ENCODE measurements at regions not wholly inside any gene's neighbourhood (a gene's known extent, or its start where the extent isn't known, plus 50 kb on each side); places are given as distances from the start of the nearest gene placed in this dataset.

DNA sequence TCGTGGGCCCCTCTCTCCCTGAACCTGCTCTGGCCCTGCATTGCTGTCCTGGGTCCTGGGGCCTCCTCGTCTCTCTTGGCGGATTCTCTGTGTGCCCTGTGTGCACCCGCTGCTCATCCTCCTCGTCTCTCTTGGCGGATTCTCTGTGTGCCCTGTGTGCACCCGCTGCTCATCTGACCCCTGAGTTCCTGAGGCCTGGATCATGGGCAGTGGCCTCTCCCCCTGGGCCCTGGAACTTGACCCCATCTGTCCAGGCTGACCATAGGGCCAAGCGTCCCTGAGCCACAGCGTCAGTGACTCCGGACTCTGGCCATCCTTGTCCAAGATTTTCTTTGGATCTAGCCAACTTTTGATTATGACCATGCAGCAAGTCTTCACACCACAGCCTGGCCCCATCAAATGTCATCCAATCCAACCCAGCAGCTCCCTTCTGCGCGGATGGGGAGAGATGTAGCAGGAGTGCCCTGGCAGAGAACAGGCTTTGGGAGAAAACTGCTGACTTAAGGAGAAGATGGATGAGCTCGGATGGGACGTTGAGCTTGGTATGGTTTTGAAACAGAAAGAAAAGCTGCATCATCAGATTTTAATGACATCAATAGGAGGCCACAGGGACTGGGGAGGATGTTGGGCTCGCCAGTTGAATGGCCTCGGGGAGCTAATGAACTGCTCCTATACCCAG is 455.1 kb upstream of the HS6ST1 start:
- no peak for DNase-seq

GRCh38 chr2:128774320-128775216 is 455.9 kb upstream of the HS6ST1 start:
- no peak for DNase-seq

DNA sequence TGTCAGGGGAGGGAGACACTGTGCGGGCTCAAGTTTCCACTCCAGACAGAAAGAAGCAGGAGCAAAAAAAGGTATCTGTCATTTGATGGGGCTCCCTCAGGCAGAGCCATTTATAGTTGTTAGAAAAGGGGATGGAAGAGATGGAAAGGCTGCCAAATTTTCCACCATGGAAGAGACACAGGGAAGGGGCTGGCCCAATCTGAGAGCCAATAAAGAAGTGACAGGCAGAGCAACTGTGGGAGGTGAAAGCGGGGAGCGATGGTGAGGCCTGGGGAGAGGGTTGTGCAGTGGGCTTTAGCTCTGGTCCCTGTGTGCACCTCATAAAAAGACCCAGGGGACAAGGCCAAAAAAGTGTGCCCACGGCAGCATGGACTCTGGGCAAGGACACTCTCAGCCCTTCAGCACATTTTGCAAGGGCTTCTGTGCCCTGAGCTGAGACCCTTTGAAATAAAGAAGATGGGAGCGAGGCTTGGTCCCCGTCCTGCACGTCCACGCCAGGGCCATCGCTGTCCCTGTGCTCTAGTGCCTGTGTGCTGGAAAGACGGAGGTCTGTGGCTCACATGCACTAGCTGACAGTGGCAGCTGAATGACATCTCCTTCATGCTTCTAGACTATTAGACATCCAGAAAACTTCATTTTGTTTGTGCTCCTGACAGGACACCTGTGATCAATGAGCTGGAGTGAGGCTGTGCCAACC is 456.7 kb upstream of the HS6ST1 start:
- no peak for DNase-seq

GRCh38 chr2:128775914-128776285 is 457.2 kb upstream of the HS6ST1 start:
- no peak for DNase-seq

DNA sequence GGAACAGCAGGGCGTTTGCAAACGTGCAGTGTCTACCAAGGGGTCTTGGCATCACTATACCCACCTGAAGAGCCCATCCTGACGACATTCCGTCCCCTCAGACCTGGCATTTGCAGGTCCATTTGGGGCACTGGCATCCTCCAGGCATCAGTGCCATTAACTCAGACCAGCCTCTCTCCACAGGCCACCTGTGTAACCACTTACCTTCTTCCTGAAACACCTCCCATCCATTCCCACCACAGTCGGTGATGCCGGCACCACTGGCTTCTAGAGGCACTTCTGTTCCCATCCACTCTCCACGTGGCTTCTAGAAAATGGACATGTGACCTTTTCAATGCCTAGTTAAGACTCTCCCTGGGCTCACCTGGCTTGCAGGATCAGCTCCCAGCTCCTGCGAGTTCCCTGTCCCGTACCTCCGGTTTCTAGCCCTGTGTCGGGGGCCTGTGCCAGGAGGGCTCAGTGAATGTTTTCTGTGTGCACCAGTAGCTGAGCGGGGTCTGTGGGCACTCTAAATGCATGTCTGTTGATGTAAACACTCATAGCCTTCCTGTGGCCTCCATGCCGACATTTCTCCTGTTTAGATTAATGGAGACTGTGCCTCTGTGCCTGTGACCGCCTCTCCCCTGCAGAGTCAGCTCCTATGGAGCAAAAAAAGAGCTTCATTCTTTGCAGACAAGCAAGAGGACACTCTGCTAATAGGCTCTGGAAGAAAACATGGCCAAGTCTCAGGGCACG is 458.0 kb upstream of the HS6ST1 start:
- DNase-seq = no peak

DNA sequence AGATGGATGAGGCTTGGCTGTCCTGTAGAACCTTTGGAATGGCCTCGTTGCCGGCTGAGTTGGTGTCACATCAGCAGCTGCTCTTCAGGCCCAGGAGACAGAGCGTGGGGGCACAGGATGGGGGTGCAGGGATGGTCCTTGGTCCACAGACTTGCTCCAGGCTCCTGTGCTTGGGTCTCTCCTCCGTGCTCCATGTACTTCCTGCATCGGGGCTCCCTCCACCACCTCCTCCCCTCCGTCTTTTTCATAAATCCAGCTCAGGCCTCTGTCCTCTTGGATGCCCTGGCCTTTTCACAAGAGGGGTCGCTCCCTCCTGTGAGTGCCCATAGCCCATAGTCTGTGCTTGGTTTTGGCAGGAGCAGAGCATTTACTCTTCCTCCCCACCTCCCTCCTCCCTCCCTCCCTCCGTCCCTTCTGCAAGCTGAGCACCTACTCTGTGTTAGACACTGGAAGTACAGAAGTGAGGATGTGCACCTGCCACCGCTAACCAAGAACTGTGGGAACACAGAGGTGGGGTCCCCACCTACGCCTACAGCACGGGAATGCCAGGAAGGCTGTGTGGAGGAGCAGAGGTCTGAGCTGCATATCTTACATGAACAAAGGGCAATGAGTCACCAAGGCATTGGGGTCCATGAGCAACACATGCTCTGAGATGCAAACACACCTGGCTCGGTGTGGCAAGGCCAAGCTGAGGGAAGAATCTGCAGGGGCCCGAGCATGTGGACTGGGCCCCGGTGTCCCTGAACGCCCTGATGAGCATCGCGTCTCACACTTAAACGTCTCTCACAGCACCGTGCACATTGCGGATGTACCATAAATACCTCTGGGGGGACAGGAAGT is 458.7 kb upstream of the HS6ST1 start:
- DNase-seq = no peak

- DNase-seq = no peak
Observed at GRCh38 chr2:128778843-128779242, 460.2 kb upstream of the HS6ST1 start.

- DNase-seq = no peak
Observed at GRCh38 chr2:128779301-128780095, 460.8 kb upstream of the HS6ST1 start.

GRCh38 chr2:128780434-128781080 is 461.9 kb upstream of the HS6ST1 start:
- DNase-seq = no peak

DNA sequence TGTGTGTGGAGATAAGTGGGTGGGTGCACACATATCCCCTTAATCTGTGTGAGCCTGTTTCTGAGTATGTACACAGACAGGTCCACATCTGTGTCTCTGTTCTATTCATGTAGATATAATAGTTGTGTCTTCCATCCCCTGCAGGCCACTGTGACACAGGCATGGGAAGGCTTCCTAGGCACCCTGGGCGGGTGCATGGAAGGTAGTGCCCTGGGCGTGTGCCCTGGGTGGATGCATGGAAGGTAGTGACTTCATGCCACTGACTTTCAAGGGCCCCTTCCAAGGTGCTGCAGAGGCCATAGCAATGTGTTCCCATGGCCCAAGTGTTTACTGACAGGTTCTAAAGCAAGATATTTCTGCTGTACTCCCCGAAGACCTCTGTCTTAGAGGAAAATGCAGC is 462.5 kb upstream of the HS6ST1 start:
- no peak for DNase-seq

GRCh38 chr2:128781585-128782385 is 463.1 kb upstream of the HS6ST1 start:
- no peak for DNase-seq

- no peak for DNase-seq
Observed at GRCh38 chr2:128782411-128783192, 463.9 kb upstream of the HS6ST1 start.

DNA sequence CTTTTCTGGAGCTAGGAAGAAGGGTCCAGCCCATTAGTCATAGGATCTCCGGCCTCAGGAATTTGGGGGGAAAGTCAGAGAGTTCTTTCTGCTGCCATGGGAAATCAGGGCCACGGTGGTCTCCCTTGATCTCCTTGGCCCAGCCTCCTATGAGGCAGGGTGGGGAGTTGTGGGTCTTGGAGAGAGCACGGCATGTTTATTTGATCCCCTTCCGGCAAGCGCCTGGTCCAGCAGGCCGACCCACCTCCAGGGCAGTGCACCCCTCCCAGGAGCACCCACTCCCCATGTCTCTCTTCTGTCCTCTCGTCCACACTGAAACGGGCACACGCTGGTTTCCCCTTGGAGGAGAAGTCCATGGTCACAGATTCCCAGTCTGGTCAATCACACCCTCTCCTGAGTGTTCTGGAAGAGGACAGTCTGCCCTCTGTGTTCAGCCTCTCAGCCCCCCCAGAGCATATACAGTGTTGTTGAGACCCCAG is 464.6 kb upstream of the HS6ST1 start:
- no peak for DNase-seq

DNA sequence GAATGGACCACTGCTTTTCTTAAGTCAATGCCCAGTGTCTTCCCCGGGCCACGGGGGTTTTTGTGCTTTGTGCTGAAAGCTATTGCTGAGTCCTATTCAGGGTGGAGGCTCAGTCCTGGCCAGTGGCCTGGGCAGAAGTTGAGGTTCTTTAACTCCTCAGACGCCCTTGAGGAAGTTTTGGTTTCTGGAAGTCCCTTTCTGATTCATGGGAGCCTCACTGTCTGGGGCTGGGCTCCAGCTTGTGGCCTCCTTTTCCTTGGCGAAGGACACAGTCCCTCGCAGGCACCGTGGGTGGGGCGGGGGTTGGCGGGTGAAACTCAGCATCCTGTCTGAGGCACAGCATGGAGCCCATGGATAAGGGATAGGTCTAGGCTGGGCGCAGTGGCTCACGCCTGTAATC is 465.2 kb upstream of the HS6ST1 start:
- DNase-seq = no peak

DNA sequence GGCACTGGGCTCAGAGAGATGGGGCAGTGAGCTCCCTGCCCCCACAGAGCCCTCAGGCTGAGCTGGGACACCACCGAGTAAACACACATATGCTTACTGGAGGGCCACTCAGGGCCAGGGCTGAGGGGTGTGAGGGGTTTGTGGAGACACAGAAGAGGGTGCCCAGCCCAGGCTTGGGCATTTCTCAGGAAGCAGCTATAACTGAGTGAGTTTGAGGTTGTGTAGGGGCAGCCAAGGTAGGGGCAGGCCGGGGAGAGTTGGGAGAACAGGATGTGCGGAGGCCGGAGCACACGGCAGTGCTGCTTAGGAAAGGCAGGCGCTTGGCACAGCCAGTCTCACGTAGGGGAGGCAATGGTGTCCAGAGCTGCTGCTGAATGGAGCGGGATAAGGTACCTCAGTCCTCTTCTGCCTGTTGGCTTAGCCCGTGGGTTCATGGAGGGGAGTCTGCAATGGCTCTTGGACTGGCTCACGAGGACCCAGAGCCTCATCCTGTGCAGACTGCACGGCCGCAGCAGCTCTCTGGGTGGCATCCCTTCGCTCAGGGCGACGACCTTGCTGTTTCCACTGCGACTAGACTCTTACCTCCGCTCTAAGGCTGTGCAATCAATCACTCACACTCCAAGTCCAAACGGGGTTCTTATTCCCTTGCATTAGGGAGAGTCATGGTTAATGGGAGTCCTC is 466.1 kb upstream of the HS6ST1 start:
- DNase-seq = no peak

- DNase-seq = no peak
Observed at GRCh38 chr2:128786316-128786715, 467.6 kb upstream of the HS6ST1 start.

GRCh38 chr2:128786741-128787478 is 468.2 kb upstream of the HS6ST1 start:
- no peak for DNase-seq
